SU-DHL-6 (cell line): ENCODE measurements at regions not wholly inside any gene's neighbourhood (a gene's known extent, or its start where the extent isn't known, plus 50 kb on each side); places are given as distances from the start of the nearest gene placed in this dataset.

Experiments
- H2AFZ ChIP-seq: fragments of 200-600 bp; sonication (generic); 2 replicates; pipeline ENCODE4 v1.6.1; 2014; ENCODE audit warnings: low read depth, mild to moderate bottlenecking, moderate library complexity, mixed read lengths, antibody characterized with exemption, low read length; ENCODE audit not compliant: severe bottlenecking
- H3F3A ChIP-seq: fragments of 200-600 bp; shearing (Covaris generic); 2 replicates; pipeline ENCODE4 v1.6.0; 2016; ENCODE audit warnings: antibody characterized with exemption, mild to moderate bottlenecking; ENCODE audit not compliant: insufficient read depth
- H3K27ac ChIP-seq: fragments of 200-600 bp; sonication (generic); 2 replicates; pipeline ENCODE4 v1.5.1; 2016; ENCODE audit warnings: low read depth, mild to moderate bottlenecking, low read length, moderate library complexity, mixed read lengths
- H3K27me3 ChIP-seq: fragments of 200-600 bp; sonication (generic), shearing (Covaris generic); 2 replicates; pipeline ENCODE4 v1.6.0; 2014; ENCODE audit warnings: mild to moderate bottlenecking, low read length
- H3K36me3 ChIP-seq: fragments of 200-600 bp; sonication (generic); 2 replicates; pipeline ENCODE4 v1.6.1; 2014; ENCODE audit warnings: mild to moderate bottlenecking, low read length, mixed read lengths
- H3K4me2 ChIP-seq: fragments of 300-600, 200-600 bp; shearing (Covaris generic), sonication (generic); 2 replicates; pipeline ENCODE4 v1.6.0; 2014; ENCODE audit warnings: low read length, low read depth, mild to moderate bottlenecking; ENCODE audit not compliant: poor library complexity, severe bottlenecking
- H3K4me3 ChIP-seq: fragments of 200-600 bp; sonication (generic); 2 replicates; pipeline ENCODE4 v1.5.1; 2014; ENCODE audit warnings: antibody characterized with exemption, low read length, mild to moderate bottlenecking, mixed read lengths; ENCODE audit not compliant: insufficient read depth, poor library complexity, severe bottlenecking
- H3K79me2 ChIP-seq: fragments of 200-600 bp; sonication (generic); 2 replicates; pipeline ENCODE4 v1.6.1; 2014; ENCODE audit warnings: mild to moderate bottlenecking, low read length, moderate library complexity; ENCODE audit not compliant: insufficient read depth
- H3K9ac ChIP-seq: fragments of 200-600 bp; sonication (generic); 2 replicates; pipeline ENCODE4 v1.7.0; 2014; ENCODE audit warnings: mild to moderate bottlenecking, low read length
- H3K9me2 ChIP-seq: fragments of 200-600 bp; sonication (generic); replicated peaks from 2 replicates; pipeline ENCODE4 v1.6.1; 2014; ENCODE audit warnings: low read length; ENCODE audit not compliant: insufficient read depth
- H3K9me3 ChIP-seq: fragments of 200-600 bp; sonication (generic); 2 replicates; pipeline ENCODE4 v1.6.1; 2014; ENCODE audit warnings: low read length, mixed read lengths; ENCODE audit not compliant: insufficient read depth
- H4K20me1 ChIP-seq: fragments of 200-600 bp; sonication (generic); 2 replicates; pipeline ENCODE4 v1.6.1; 2014; ENCODE audit warnings: low read depth, mild to moderate bottlenecking, antibody characterized with exemption, low read length, moderate library complexity, mixed read lengths
- EZH2phosphoT487 ChIP-seq: fragments of 200-600 bp; sonication (generic), shearing (Covaris generic); conservative IDR thresholded peaks from 2 replicates; pipeline ENCODE4 v1.6.1; 2018; ENCODE audit warnings: mild to moderate bottlenecking, antibody characterized with exemption, low read length, moderate library complexity, mixed read lengths
- TF ChIP-seq, protein P1 (sequence below): fragments of 200-600 bp; sonication (generic); IDR thresholded peaks from one replicate; pipeline ENCODE4 v1.5.1; 2017; ENCODE audit warnings: antibody characterized with exemption, mild to moderate bottlenecking, low read length, moderate library complexity; ENCODE audit not compliant: insufficient read depth, poor library complexity, severe bottlenecking

DNA sequence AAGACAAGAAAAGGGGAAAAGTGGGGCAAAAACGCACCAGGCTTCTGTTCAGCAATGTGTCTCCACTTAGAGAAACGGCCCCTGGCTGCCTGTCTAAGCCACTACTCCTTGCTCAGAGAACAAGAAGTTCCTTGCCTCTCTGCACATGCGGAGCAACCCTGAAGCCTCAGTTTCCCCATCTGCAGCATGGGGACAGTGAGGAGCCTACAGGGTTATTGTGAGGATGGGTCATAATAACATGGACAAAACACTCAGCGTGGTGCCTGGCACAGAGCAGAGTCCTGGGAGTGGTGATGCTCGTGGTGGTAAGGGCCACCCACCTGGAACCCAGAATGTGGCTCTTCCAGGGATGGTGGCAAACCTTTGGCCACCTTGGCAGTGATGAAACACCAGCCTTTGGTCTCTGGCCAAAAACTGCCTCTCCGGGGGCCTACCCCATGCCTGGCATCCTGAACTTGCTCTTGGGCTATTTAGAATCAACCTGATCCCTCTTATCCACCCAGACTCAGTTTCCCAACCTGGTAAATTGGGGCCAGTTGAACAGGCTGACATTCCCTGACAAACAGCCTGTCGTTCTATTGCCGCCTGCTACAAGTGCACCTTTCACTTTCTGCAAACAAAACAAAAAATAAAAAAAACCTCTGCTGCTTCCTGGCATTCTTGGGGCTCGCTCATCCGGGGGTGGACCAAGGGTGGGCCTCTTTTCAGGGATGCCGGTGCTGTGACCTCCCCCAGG, 56.5 kb upstream of the DLK1 start:
- Histone ChIP-seq H3K27me3 (no peaks in the 10 kb centered on the region), H3K36me3 (no peaks in the 10 kb centered on the region), H3K9me3 (no peaks in the 10 kb centered on the region), H3K9ac (no peak overlapping the region), H3F3A (no peaks in the 10 kb centered on the region), H3K27ac (no peak overlapping the region), H3K79me2 (no peaks in the 10 kb centered on the region), H3K9me2 (no peaks in the 10 kb centered on the region), H3K4me3 (no peak overlapping the region), H4K20me1 (no peaks in the 10 kb centered on the region), H3K4me2 (no peak overlapping the region), H2AFZ (no peak overlapping the region)
- TF ChIP-seq EZH2phosphoT487, result no peak
- TF ChIP-seq, protein P1, sequence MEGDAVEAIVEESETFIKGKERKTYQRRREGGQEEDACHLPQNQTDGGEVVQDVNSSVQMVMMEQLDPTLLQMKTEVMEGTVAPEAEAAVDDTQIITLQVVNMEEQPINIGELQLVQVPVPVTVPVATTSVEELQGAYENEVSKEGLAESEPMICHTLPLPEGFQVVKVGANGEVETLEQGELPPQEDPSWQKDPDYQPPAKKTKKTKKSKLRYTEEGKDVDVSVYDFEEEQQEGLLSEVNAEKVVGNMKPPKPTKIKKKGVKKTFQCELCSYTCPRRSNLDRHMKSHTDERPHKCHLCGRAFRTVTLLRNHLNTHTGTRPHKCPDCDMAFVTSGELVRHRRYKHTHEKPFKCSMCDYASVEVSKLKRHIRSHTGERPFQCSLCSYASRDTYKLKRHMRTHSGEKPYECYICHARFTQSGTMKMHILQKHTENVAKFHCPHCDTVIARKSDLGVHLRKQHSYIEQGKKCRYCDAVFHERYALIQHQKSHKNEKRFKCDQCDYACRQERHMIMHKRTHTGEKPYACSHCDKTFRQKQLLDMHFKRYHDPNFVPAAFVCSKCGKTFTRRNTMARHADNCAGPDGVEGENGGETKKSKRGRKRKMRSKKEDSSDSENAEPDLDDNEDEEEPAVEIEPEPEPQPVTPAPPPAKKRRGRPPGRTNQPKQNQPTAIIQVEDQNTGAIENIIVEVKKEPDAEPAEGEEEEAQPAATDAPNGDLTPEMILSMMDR, result no peak

DNA sequence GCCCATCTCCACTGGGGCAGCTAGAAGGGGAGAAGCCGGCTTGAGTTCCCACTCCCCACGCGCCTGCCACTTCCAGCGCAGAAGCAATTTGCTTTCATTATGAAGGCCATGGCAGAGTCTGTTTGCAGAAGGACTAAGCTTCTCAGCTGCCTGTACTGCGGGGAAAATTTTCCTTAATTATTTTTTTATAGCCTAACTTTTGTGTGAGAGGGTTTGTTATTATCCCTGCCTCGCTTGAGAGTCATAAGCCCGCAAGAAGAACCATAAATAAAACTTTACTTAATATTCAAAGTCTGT, 56.0 kb upstream of the DLK1 start:
- Histone ChIP-seq H3K27ac (no peak overlapping the region), H3K27me3 (no peaks in the 10 kb centered on the region), H3K9me3 (no peaks in the 10 kb centered on the region), H4K20me1 (no peaks in the 10 kb centered on the region), H3K9me2 (no peaks in the 10 kb centered on the region), H3K36me3 (no peaks in the 10 kb centered on the region), H3K79me2 (no peaks in the 10 kb centered on the region), H2AFZ (no peak overlapping the region), H3F3A (no peaks in the 10 kb centered on the region), H3K4me3 (no peak overlapping the region), H3K4me2 (no peak overlapping the region), H3K9ac (no peak overlapping the region)
- TF ChIP-seq, protein P1, result no peak
- no peak for TF ChIP-seq EZH2phosphoT487

DNA sequence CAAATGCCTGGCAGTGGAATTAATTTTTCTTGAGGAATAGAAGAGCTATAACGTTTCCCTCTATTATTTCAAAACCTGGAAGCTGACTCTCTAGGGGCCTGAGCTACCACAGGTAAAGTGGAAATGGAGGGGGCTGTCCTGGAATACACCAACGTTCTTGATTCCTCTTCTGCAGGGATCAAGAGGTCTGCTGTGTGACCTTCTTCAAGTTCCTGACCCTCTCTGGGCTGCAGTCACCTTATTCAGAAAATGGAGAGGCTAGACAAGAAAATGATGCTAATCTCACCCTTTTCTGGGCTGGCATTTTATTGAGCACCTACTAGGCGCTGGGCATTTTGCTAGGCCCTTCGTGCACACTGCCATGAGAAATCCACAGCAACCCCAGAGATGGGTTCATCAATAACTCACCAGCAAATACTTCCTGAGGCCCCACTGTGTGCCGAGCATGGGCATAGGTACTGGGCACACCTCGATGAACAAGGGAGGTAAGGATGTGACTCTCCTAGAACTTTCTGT, 55.2 kb upstream of the DLK1 start:
- H3K9ac ChIP-seq, result no peak overlapping the region

More for the DNA sequence above, 55.2 kb upstream of the DLK1 start:
- Histone ChIP-seq H3K27ac (no peak overlapping the region), H3K9me2 (no peaks in the 10 kb centered on the region), H3K4me3 (no peak overlapping the region), H3K27me3 (no peaks in the 10 kb centered on the region), H3K79me2 (no peaks in the 10 kb centered on the region), H3K4me2 (no peak overlapping the region), H4K20me1 (no peaks in the 10 kb centered on the region), H3K9me3 (no peaks in the 10 kb centered on the region), H3K36me3 (no peaks in the 10 kb centered on the region), H3F3A (no peaks in the 10 kb centered on the region), H2AFZ (no peak overlapping the region)
- TF ChIP-seq, protein P1, result no peak
- no peak for TF ChIP-seq EZH2phosphoT487
